ENCODE measurements at regions not wholly inside any gene's neighbourhood (a gene's known extent, or its start where the extent isn't known, plus 50 kb on each side); places are given as distances from the start of the nearest gene placed in this dataset.
"Not testable (repeated sequence)": the region's sequence is repeated elsewhere in the genome, so short reads cannot be mapped to it uniquely, and the experiment has no call there.

DNA sequence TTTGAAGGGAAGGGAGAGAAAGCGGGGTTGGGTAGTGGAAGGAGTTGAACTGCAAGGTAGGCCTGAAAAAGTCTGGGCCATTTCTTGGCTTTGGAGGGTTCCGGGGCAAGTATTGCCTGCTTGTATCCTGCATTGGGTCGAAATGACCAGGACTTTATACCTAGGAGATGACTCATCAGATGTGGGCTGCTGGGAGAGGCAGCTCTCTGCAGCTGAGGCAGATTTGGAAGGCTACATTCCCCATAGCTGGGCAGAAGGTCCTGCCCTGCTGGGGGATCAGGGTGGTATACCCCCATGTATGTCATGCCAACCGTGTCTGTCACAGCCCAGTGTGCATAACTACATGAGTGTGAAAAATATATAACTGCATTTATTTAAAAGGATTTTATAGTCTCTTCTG is 171.8 kb upstream of the SPRED2 start:
- TF ChIP-seq MYC (IDR thresholded peaks at IDR 0.05; ENCODE audit: low read depth, low read length) = no peak
- no peak for TF ChIP-seq MAX (IDR thresholded peaks at IDR 0.05; ENCODE audit: low read depth, low read length)
- TF ChIP-seq CTCF (IDR thresholded peaks at IDR 0.05; ENCODE audit: low read depth, low read length) = no peak
- H3K4me3 ChIP-seq (ENCODE audit: low read depth, low read length) = no peak overlapping the region
- no peak for DNase-seq (ENCODE audit: low read depth)

- no peak overlapping the region for H3K4me3 ChIP-seq (ENCODE audit: low read depth, low read length)
- TF ChIP-seq MYC (IDR thresholded peaks at IDR 0.05; ENCODE audit: low read depth, low read length) (no peak), CTCF (IDR thresholded peaks at IDR 0.05; ENCODE audit: low read depth, low read length) (no peak), MAX (IDR thresholded peaks at IDR 0.05; ENCODE audit: low read depth, low read length) (no peak), POLR2A (IDR thresholded peaks at IDR 0.05; ENCODE audit: extremely low read depth, insufficient read length) (no peak)
- DNase-seq (ENCODE audit: low read depth) = no peak
Measured at GRCh38 chr2:65602603-65603235, 170.3 kb upstream of the SPRED2 start.

GRCh38 chr2:65600871-65601270 is 168.5 kb upstream of the SPRED2 start:
- not testable (repeated sequence) for DNase-seq (ENCODE audit: low read depth); H3K4me3 ChIP-seq (ENCODE audit: low read depth, low read length)

DNA sequence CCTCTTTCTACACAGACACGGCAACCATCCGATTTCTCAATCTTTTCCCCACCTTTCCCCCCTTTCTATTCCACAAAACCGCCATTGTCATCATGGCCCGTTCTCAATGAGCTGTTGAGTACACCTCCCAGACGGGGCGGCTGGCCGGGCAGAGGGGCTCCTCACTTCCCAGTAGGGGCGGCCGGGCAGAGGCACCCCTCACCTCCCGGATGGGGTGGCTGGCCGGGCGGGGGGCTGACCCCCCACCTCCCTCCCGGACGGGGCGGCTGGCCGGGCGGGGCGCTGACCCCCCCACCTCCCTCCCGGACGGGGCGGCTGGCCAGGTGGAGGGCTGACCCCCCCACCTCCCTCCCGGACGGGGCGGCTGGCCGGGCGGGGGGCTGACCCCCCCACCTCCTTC is 168.0 kb upstream of the SPRED2 start:
- not testable (repeated sequence) for H3K4me3 ChIP-seq (ENCODE audit: low read depth, low read length); DNase-seq (ENCODE audit: low read depth)

GRCh38 chr2:65599693-65600092 is 167.3 kb upstream of the SPRED2 start:
- TF ChIP-seq POLR2A (IDR thresholded peaks at IDR 0.05; ENCODE audit: extremely low read depth, insufficient read length) (no peak), CTCF (IDR thresholded peaks at IDR 0.05; ENCODE audit: low read depth, low read length) (no peak), MYC (IDR thresholded peaks at IDR 0.05; ENCODE audit: low read depth, low read length) (no peak), MAX (IDR thresholded peaks at IDR 0.05; ENCODE audit: low read depth, low read length) (no peak)
- no peak overlapping the region for H3K4me3 ChIP-seq (ENCODE audit: low read depth, low read length)
- DNase-seq (ENCODE audit: low read depth) = no peak

GRCh38 chr2:65598996-65599395 is 166.6 kb upstream of the SPRED2 start:
- no peak overlapping the region for H3K4me3 ChIP-seq (ENCODE audit: low read depth, low read length)
- TF ChIP-seq MYC (IDR thresholded peaks at IDR 0.05; ENCODE audit: low read depth, low read length) = no peak
- no peak for TF ChIP-seq MAX (IDR thresholded peaks at IDR 0.05; ENCODE audit: low read depth, low read length)
- TF ChIP-seq POLR2A (IDR thresholded peaks at IDR 0.05; ENCODE audit: extremely low read depth, insufficient read length) = no peak
- no peak for TF ChIP-seq CTCF (IDR thresholded peaks at IDR 0.05; ENCODE audit: low read depth, low read length)
- no peak for DNase-seq (ENCODE audit: low read depth)

DNA sequence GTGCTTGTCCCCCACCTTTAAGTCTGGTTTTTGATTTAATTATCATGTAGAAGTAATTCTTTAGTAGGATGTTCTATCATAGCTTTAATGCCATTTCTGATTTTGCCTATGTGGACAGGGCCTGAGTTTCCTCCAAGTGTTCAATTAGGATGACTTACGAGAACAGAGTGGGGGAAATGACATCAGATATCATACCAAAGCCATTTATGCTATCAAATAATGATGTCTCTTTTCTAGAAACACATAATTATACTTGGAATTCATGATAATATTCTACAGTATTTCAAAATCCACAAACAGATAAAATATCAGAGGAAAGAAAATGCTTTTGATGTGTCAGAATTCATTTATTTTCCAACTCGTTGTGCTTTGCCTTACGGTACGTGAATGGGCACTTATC is 165.9 kb upstream of the SPRED2 start:
- TF ChIP-seq MAX (IDR thresholded peaks at IDR 0.05; ENCODE audit: low read depth, low read length) = no peak
- TF ChIP-seq CTCF (IDR thresholded peaks at IDR 0.05; ENCODE audit: low read depth, low read length) = no peak
- no peak for DNase-seq (ENCODE audit: low read depth)
- H3K4me3 ChIP-seq (ENCODE audit: low read depth, low read length) = no peak overlapping the region

Measured in NB4 (cell line).